CD4-positive, alpha-beta T cell treated with Interleukin-17A for 1 hour (primary cell): ENCODE measurements at regions not wholly inside any gene's neighbourhood (a gene's known extent, or its start where the extent isn't known, plus 50 kb on each side); places are given as distances from the start of the nearest gene placed in this dataset.

Experiments used
- DNase-seq: peaks from one replicate; pipeline ENCODE4 v3.0.0-alpha.2; 2020

GRCh38 chr1:88104236-88104635 lies 579.8 kb upstream of the PKN2 start:
- no peak for DNase-seq

- DNase-seq, result no peak
These were observed 579.2 kb upstream of the PKN2 start for GRCh38 chr1:88104886-88105285.

- DNase-seq, result no peak
These were observed 572.3 kb upstream of the PKN2 start for GRCh38 chr1:88111816-88112215.

DNA sequence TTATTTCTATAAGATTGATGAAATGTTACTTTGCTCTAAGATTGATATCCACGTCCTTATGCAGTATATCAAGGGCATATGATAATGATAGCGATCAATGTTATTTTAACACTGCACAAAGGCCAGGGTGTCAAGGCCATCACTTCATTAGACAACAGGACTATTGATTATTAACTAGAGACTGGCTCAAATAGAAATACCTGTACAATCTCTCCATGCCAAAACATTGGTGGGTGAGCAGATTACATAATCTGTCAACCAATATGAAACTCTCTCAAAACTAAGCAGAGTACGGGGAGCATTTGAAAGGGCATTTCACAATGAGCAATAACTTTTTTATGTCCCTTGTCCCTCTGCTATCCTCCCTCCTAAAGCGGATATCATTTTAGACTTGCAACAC lies 566.5 kb upstream of the PKN2 start:
- DNase-seq, result no peak

DNA sequence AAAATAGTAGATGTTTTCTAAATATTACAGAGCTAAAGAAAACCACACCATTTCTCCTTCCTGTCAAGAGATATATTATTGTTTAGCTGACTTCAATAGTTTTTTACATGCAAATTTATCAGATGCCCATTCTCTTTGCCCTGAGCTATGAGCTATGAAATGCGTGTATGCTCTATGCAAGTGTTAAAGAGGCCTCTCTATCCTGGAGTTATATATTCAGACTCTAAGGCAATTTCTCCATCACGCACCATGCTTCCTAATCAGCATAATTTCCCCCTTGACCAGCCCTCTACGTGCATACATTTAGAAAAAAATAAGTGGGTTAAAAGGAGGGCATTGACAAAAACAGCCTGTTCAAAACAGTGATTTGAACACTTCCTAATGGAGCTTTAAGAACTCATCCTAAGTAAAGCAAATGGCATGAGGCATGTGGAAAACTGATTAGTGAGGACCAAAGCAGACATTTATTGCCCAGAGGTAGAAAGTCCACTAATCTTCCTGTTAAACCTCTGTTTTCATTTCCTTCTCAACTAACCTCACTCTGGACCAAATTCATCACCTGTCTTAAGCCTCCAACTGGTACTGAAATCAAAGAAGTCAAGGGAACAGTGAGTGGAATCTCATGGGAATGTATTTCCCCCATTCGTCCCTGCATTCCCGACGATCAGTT lies 565.8 kb upstream of the PKN2 start:
- DNase-seq, result no peak

DNA sequence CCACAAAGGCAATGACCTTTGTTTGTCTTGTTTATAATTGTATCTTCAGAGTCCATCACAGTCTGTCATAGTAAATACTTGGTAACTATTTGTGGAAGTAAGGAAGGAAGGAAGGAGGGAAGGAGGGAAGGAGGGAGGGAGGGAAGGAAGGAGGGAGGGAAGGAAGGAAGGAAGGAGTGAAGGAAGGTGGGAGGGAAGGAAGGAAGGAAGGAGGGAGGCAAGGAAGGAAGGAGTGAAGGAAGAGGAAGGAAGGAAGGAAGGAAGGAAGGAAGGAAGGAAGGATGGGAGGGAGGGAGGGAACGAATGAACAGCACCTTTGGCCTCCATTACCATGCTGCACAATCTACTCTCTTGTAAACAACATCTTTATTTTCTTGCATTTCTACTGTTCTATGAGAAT lies 559.5 kb upstream of the PKN2 start:
- DNase-seq, result no peak

DNA sequence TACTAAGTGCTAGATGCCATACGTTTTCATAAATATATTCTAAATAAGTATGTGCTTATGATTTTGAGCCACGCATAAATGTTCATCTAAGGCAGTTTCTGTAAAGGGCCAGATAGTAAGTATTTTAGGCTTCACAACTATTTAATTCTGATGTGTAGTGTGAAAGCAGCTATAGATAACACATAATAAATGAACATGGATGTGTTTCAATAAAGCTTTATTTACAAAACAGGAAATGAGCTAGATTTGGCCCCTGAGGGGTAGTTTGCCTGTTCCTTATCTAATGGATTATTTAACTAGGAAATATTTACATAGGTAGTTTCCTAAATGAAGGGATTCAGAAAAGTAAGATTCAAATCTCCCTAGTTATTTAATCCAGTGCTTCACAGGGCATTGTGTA lies 557.6 kb upstream of the PKN2 start:
- no peak for DNase-seq

GRCh38 chr1:88133991-88134390 lies 550.1 kb upstream of the PKN2 start:
- no peak for DNase-seq

- DNase-seq, result no peak
These were observed 548.8 kb upstream of the PKN2 start for GRCh38 chr1:88134983-88135921.

DNA sequence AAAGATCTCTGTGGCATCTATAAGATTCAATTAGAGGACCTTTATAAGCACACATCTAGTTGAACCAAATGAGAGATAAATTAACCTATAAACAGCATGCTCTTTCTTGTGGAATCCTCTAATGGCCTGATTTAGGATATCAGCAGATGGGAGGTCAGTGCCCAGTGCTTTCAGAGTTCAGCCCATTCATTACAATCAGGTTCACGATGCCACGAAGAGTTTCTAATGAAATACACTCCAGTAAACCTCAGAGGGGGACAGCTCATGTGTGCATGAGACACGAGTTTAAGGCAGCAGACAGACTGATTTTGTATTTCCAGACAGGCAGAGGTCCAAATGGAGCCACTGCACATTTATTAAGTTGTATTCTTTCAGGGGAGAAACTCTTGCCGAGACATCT lies 544.4 kb upstream of the PKN2 start:
- no peak for DNase-seq

GRCh38 chr1:88140325-88140724 lies 543.7 kb upstream of the PKN2 start:
- DNase-seq, result no peak

DNA sequence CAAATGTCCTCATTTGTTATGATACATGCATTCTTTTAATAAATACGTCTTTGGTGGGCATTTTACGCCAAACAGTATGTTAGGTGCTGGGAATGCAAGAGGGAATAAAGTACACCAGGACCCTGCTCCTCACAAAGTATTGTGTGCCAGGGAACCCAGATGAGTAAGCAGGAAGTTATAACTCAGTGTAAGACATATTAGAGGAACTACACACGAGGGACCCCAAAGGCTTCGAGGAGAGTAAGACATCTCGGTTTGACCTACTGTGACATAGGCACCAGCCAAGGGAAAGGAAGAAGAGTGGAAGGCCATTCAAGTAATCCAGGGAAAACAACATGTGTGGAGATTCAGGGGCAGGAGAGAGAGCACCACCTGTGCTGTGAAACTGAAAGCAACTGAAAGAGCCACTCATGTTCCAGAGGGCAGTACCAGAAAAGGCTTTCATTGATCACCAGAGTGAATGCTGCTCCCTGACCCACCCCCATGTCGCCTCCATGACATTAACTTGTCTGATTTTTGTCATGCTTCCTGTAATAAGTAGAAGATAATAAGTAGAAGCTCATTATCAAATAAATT lies 542.5 kb upstream of the PKN2 start:
- no peak for DNase-seq

GRCh38 chr1:88145752-88146151 lies 538.3 kb upstream of the PKN2 start:
- no peak for DNase-seq

- no peak for DNase-seq
These were observed 534.4 kb upstream of the PKN2 start for GRCh38 chr1:88149686-88150085.

GRCh38 chr1:88150330-88150729 lies 533.7 kb upstream of the PKN2 start:
- DNase-seq, result no peak

DNA sequence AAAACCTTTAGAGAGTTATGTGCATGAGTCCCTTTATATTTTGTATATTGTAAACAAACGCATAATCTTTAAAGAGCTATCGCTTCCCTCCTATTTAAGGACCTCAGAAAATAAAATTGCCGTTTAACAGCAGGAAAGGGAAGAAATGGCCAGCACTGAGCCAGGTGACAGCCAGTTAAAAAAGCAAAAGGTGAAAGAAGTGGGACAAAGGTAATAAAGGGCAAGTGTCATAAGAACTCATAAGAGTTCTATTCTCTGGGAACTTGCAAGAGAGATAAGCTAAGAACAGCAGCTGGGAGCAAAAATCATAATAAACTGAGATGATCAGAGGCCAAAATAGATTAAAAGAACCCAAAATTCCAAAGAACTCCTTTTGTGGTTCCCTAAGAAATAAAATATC lies 520.9 kb upstream of the PKN2 start:
- no peak for DNase-seq

GRCh38 chr1:88168126-88168525 lies 515.9 kb upstream of the PKN2 start:
- DNase-seq, result no peak

DNA sequence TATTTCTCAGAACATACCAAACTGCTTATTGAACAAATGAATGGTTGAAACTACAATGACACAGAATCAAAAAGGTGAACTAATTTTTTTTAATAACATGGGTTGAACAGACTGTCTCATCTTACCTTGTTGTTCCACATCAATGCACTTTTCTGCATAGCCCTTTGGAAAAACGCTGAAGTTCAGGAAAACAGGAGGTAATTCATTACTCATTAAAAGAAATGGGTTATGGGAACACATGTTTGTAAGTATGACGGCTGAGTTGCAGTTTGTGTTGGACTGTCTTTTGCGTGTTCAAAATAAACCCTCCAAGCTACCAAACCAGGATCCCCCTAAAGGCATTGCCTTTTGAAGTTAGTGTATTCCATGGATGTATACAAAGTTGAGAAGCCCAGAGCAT lies 514.9 kb upstream of the PKN2 start:
- DNase-seq, result no peak

DNA sequence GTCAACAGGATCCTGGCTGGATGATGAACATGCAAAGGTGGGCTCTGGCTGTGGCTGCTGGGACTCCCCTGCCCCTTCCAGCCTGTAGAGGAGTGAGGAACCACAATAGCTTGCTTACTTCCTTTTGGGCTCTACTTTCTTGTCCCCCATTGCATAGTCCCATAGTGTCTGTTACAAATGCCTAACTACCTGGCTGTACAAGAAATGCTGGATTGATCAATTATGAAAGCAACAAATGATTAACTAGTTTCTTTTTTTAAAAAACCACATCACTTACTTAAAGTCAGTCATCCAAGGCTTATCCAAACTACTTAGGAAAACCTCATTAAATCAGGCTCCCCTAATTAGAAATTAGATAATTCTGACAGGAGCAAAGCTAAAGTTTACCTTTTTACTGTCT lies 514.1 kb upstream of the PKN2 start:
- DNase-seq, result no peak

DNA sequence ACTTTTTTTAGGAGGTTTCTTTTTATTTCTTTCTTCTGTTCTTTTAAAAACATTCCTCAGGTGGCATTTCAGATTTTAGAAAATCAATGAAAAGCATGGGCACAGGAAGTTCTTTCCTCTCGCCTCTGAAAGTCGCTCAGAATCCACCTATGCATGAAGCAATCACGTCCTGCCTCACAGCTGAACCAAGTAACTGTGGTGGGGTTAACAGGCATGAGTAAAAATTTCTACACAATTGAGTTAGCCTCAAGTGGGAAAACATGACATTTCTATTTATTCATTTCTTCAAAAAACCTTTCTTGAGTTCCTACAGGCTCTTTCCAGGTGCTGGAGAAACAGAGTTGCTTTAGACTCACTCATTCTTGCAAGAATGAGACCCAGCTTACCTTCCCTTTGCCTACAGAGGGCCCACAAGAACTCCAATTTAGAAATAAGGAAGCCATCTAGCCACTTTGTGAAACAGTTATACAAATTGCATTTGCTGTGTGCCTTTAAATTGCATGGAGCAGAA lies 508.9 kb upstream of the PKN2 start:
- no peak for DNase-seq

DNA sequence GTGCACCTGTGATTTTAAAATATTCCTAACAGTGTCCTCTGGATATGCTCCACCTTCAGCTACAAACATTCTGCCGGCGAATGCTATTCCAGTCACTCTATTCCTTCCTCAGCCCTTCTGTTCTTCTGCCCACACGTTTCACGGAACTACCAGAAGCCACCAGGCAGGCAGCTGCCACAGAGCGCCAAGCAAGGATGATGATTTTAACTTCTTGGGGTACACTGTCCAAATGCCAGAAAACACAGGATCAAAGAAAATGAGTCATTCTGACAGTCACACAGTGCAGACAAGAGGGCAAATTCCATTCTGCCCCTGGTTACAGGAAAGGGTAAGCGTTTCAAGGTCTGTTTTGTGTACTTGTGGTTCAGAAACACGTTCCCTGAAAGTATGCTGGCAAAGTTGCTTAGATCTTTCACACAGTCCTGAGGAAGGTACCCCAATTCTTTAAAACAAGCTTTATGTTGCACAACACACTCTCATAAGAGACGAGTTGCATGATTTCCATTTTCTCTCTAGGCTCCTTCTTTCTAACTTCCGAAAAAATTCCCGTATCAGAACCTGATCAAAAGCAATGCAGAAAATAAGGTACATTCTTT lies 508.3 kb upstream of the PKN2 start:
- no peak for DNase-seq

DNA sequence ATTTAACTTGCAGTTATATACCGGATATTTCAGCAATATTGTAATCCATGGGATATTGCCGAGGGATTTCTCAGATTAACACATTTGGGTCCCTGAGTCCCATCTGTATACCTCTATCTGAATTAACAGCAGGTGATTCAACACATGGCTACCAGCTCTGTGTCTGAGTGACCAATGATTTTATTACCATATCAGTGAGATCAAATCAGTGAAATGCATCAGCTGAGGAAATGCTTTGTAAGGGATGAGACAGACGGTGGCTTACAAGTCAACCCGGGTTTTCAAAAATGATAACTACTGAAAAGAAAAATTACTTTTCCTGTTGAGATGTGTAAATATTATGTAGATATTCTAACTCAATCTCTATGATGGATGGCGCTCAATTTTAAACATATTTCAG lies 504.1 kb upstream of the PKN2 start:
- DNase-seq, result no peak

- DNase-seq, result peak; percentile 52
These were observed 503.5 kb upstream of the PKN2 start for GRCh38 chr1:88180449-88181108.
